ENCODE measurements at regions not wholly inside any gene's neighbourhood (a gene's known extent, or its start where the extent isn't known, plus 50 kb on each side); places are given as distances from the start of the nearest gene placed in this dataset.

GRCh38 chr4:52273885-52274284, 222.8 kb downstream of the SPATA18 start:
- no peak for DNase-seq (ENCODE audit: low read depth, low spot score)
- no peak overlapping the region for H3K4me3 Mint-ChIP-seq
- no peak overlapping the region for H3K27ac Mint-ChIP-seq (ENCODE audit: unreplicated experiment)
- peaks cover 9% of the 10 kb centered on the region for H3K9me3 Mint-ChIP-seq
- peaks cover 4% of the 10 kb centered on the region for H3K36me3 Mint-ChIP-seq (ENCODE audit: low read depth)
- peaks cover 7% of the 10 kb centered on the region for H3K27me3 Mint-ChIP-seq (ENCODE audit: low read depth)
- H3K4me1 Mint-ChIP-seq: no peaks in the 10 kb centered on the region
- TF ChIP-seq CTCF (conservative IDR thresholded peaks at IDR 0.05): no peak

- Mint-ChIP-seq H3K27me3 (ENCODE audit: low read depth) (peaks cover 5% of the 10 kb centered on the region), H3K27ac (ENCODE audit: unreplicated experiment) (no peak overlapping the region), H3K4me3 (no peak overlapping the region), H3K4me1 (peaks cover 9% of the 10 kb centered on the region), H3K9me3 (no peaks in the 10 kb centered on the region), H3K36me3 (ENCODE audit: low read depth) (no peaks in the 10 kb centered on the region)
- TF ChIP-seq CTCF (conservative IDR thresholded peaks at IDR 0.05): no peak
- no peak for DNase-seq (ENCODE audit: low read depth, low spot score)
These were observed 237.2 kb downstream of the SPATA18 start for GRCh38 chr4:52288212-52288855.

GRCh38 chr4:52290466-52290865, 239.4 kb downstream of the SPATA18 start:
- Mint-ChIP-seq H3K27me3 (ENCODE audit: low read depth) (no peaks in the 10 kb centered on the region), H3K27ac (ENCODE audit: unreplicated experiment) (no peak overlapping the region), H3K9me3 (no peaks in the 10 kb centered on the region), H3K4me3 (no peak overlapping the region), H3K36me3 (ENCODE audit: low read depth) (no peaks in the 10 kb centered on the region), H3K4me1 (peaks cover 9% of the 10 kb centered on the region)
- DNase-seq (ENCODE audit: low read depth, low spot score): no peak
- TF ChIP-seq CTCF (conservative IDR thresholded peaks at IDR 0.05): no peak

GRCh38 chr4:52292245-52292644, 241.1 kb downstream of the SPATA18 start:
- TF ChIP-seq CTCF (conservative IDR thresholded peaks at IDR 0.05): no peak
- Mint-ChIP-seq H3K27ac (ENCODE audit: unreplicated experiment) (no peak overlapping the region), H3K4me3 (no peak overlapping the region), H3K36me3 (ENCODE audit: low read depth) (no peaks in the 10 kb centered on the region), H3K4me1 (peaks cover 9% of the 10 kb centered on the region), H3K9me3 (no peaks in the 10 kb centered on the region), H3K27me3 (ENCODE audit: low read depth) (no peaks in the 10 kb centered on the region)
- no peak for DNase-seq (ENCODE audit: low read depth, low spot score)

GRCh38 chr4:52296341-52296740, 245.2 kb downstream of the SPATA18 start:
- DNase-seq (ENCODE audit: low read depth, low spot score): no peak
- H3K27ac Mint-ChIP-seq (ENCODE audit: unreplicated experiment): no peak overlapping the region
- H3K9me3 Mint-ChIP-seq: no peaks in the 10 kb centered on the region
- H3K4me1 Mint-ChIP-seq: no peaks in the 10 kb centered on the region
- no peaks in the 10 kb centered on the region for H3K27me3 Mint-ChIP-seq (ENCODE audit: low read depth)
- H3K4me3 Mint-ChIP-seq: no peak overlapping the region
- no peaks in the 10 kb centered on the region for H3K36me3 Mint-ChIP-seq (ENCODE audit: low read depth)
- TF ChIP-seq CTCF (conservative IDR thresholded peaks at IDR 0.05): no peak
